MCF 10A (cell line): ENCODE measurements at regions not wholly inside any gene's neighbourhood (a gene's known extent, or its start where the extent isn't known, plus 50 kb on each side); places are given as distances from the start of the nearest gene placed in this dataset.
A peak's percentile ranks its signal among the peaks of the same experiment; 100 is the strongest.

Experiments used
- BruUV-seq: library from RNA; stranded (reverse); fragments of 400-500 nt; replicated peaks from 2 replicates; lab custom pipeline; 2021; lab: Mats Ljungman, UMichigan
- CTCF ChIA-PET: fragments of 300-600 bp; sonication (Branson Sonifier 250); formaldehyde crosslinking; extraction: SDS; loops from one replicate; lab custom pipeline; 2021; ENCODE audit warnings: antibody characterized with exemption, inconsistent platforms; lab: Yijun Ruan, JAX
- POLR2A ChIA-PET: fragments of 300-600, 350-650 bp; sonication (Branson Sonifier 250); formaldehyde crosslinking; extraction: SDS; loops from one replicate; lab custom pipeline; 2020; ENCODE audit warnings: antibody characterized with exemption, inconsistent platforms; lab: Yijun Ruan, JAX
- DNase-seq: peaks from one replicate; pipeline ENCODE4 v3.0.0-alpha.2; 2018; ENCODE audit not compliant: unreplicated experiment
- H3K27ac Mint-ChIP-seq: one replicate; pipeline ENCODE4 v1.8.0; 2022; ENCODE audit warnings: mild to moderate bottlenecking, low read depth, mixed read lengths; ENCODE audit not compliant: unreplicated experiment
- H3K27me3 Mint-ChIP-seq: one replicate; pipeline ENCODE4 v1.8.0; 2022; ENCODE audit warnings: mixed read lengths; ENCODE audit not compliant: insufficient read depth, unreplicated experiment
- H3K36me3 Mint-ChIP-seq: one replicate; pipeline ENCODE4 v1.8.0; 2022; ENCODE audit warnings: mild to moderate bottlenecking, moderate library complexity, mixed read lengths; ENCODE audit not compliant: insufficient read depth, unreplicated experiment
- H3K4me1 Mint-ChIP-seq: one replicate; pipeline ENCODE4 v1.8.0; 2022; ENCODE audit warnings: mixed read lengths; ENCODE audit not compliant: insufficient read depth, unreplicated experiment
- H3K4me3 Mint-ChIP-seq: one replicate; pipeline ENCODE4 v1.8.0; 2022; ENCODE audit warnings: mild to moderate bottlenecking, moderate library complexity, mixed read lengths; ENCODE audit not compliant: unreplicated experiment
- H3K9me3 Mint-ChIP-seq: one replicate; pipeline ENCODE4 v1.8.0; 2022; ENCODE audit warnings: mixed read lengths; ENCODE audit not compliant: unreplicated experiment
- CTCF ChIP-seq: fragments of 200-600 bp; IDR thresholded peaks from one replicate; pipeline ENCODE4 v1.8.0; 2022; ENCODE audit warnings: antibody characterized with exemption, mild to moderate bottlenecking; ENCODE audit not compliant: unreplicated experiment
- intact Hi-C: fragments of 100-400 bp; cut with micrococcal nuclease; formaldehyde crosslinking; loops from 2 replicates; pipeline ENCODE4 v1.14.1; 2022

- Mint-ChIP-seq H3K27ac (no peak overlapping the region), H3K27me3 (no peaks in the 10 kb centered on the region), H3K36me3 (no peaks in the 10 kb centered on the region), H3K4me1 (peaks cover 23% of the 10 kb centered on the region), H3K9me3 (peaks cover 8% of the 10 kb centered on the region), H3K4me3 (no peak overlapping the region)
- DNase-seq, result no peak
- ChIA-PET CTCF (interaction anchor here (1.0 kb wide), 1 partner anchor 14 kb away, joined by 5 read pairs; no protein-coding TSS in a partner anchor), POLR2A (no interaction called here)
- no TSS peak for BruUV-seq
- no peak for TF ChIP-seq CTCF
- intact Hi-C loops, result no loop called here
These were observed 461.0 kb downstream of the KIF20B start for GRCh38 chr10:90162271-90162853.

GRCh38 chr10:90167174-90168064, 466.0 kb downstream of the KIF20B start:
- H3K9me3 Mint-ChIP-seq, result peaks cover 13% of the 10 kb centered on the region
- H3K4me3 Mint-ChIP-seq, result no peak overlapping the region
- ChIA-PET CTCF (interaction anchor here (1.2 kb wide), 1 partner anchor 20 kb away, joined by 3 read pairs; no protein-coding TSS in a partner anchor), POLR2A (interaction anchor here (0.5 to 2.2 kb wide), 8 partner anchors 9 to 1629 kb away, joined by 3 to 12 read pairs (median 4); no protein-coding TSS in a partner anchor)
- intact Hi-C loops, result no loop called here
- DNase-seq, result peak; percentile 87
- H3K4me1 Mint-ChIP-seq, result peaks cover 25% of the 10 kb centered on the region
- peak overlapping the region; percentile 40 for H3K27ac Mint-ChIP-seq
- no TSS peak for BruUV-seq
- no peaks in the 10 kb centered on the region for H3K36me3 Mint-ChIP-seq
- H3K27me3 Mint-ChIP-seq, result no peaks in the 10 kb centered on the region
- no peak for TF ChIP-seq CTCF

- no peak overlapping the region for H3K4me3 Mint-ChIP-seq
- H3K36me3 Mint-ChIP-seq, result no peaks in the 10 kb centered on the region
- H3K27me3 Mint-ChIP-seq, result no peaks in the 10 kb centered on the region
- peaks cover 25% of the 10 kb centered on the region for H3K4me1 Mint-ChIP-seq
- no peak overlapping the region for H3K27ac Mint-ChIP-seq
- POLR2A ChIA-PET, result interaction anchor here (0.8 to 2.2 kb wide), 5 partner anchors 8 to 253 kb away, joined by 3 to 12 read pairs (median 4); no protein-coding TSS in a partner anchor
- peaks cover 19% of the 10 kb centered on the region for H3K9me3 Mint-ChIP-seq
- no peak for TF ChIP-seq CTCF
- CTCF ChIA-PET, result interaction anchor here (1.2 kb wide), 1 partner anchor 21 kb away, joined by 3 read pairs; no protein-coding TSS in a partner anchor
- no peak for DNase-seq
- intact Hi-C loops, result no loop called here
- BruUV-seq, result no TSS peak
These were observed 466.9 kb downstream of the KIF20B start for GRCh38 chr10:90168244-90168643.
